ENCODE measurements at regions not wholly inside any gene's neighbourhood (a gene's known extent, or its start where the extent isn't known, plus 50 kb on each side); places are given as distances from the start of the nearest gene placed in this dataset.

DNA sequence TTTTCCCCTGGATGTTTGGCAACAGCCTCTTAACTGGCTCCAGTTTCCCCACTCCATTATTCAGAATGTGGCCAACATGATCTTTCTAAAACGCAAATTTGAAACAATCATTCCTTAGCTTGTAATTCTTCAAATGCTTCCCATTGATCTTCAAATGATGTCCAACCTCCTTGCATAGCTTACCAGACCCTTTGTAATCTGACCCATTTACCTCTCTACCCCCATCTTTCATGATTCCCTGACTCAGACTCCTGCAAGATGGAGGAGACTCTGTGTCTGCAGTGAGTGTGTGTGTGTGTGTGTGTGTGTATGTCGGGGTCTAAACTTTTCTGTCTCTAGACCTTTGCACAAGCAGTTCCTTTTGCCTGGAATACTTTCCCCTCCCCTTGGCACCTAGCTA is 515.7 kb upstream of the PROK2 start:
- DNase-seq (ENCODE audit: low spot score) = no peak

DNA sequence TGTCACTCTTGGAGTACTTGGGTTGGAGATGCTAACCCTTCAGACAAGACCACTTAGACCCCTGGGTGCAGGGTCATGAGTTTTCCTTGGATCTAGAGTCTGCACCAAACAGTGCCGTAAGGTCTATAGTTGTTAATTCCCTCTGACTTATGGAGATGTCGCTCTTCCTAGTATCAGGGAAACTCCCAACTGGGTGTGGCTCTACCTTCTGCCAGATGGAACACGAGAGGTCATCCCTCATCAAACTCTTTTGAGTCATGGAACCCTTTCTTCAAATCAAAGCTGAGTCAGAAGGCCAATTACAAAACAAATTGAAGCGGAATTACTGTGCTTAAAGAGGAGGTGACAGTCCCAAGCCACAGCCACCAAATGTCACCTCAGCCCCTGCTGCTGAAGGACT is 514.9 kb upstream of the PROK2 start:
- DNase-seq (ENCODE audit: low spot score) = no peak

DNA sequence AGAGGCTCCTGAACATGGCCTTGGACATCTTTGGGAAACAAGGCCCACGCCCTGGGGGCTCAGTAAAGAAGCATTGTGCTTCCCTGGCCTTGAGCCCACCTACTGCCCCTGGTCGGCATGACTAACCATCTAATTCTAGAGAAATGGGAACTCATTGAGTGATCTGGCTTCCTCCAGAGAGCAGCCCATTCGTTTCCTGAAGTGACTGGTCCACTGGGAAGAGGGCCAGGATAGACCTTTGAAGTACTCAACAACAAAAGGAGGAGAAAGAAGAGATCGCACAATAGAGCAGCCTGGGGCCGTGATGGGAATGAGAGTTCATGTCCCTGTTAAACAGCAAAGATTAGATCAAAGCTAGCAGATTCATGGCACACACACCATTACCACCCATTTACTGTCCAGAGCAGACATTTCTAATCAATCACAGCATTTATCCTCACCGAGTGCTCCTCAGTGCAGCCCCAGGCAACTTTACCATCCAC is 514.4 kb upstream of the PROK2 start:
- DNase-seq (ENCODE audit: low spot score) = no peak

GRCh38 chr3:72298201-72299152 is 513.5 kb upstream of the PROK2 start:
- no peak for DNase-seq (ENCODE audit: low spot score)

GRCh38 chr3:72297481-72297880 is 512.5 kb upstream of the PROK2 start:
- DNase-seq (ENCODE audit: low spot score) = no peak

GRCh38 chr3:72296477-72297111 is 511.6 kb upstream of the PROK2 start:
- DNase-seq (ENCODE audit: low spot score) = no peak

DNA sequence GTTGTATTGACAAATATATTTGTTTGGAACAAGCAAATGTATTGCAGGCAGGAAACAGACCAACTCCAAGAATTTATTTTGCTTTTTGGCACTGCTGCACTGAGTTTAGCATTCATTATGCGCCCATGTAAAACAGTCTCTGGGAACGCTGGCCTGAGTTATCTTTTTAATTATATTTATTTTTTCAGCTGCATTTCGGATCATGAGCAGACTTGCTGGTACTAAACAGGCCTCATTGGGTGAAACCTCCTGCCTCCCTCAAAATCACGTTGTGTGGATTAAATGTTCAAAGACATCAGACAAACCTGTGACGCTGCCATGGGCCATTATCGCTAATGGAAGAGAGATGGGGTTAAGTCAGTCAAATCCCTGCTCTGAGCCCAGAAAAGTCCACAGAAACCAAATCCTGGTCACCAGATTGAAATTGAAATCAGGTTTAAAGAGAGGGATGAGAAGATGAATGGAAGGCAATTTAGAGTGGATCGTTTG is 511.1 kb upstream of the PROK2 start:
- no peak for DNase-seq (ENCODE audit: low spot score)

GRCh38 chr3:72295276-72295961 is 510.5 kb upstream of the PROK2 start:
- DNase-seq (ENCODE audit: low spot score) = no peak

DNA sequence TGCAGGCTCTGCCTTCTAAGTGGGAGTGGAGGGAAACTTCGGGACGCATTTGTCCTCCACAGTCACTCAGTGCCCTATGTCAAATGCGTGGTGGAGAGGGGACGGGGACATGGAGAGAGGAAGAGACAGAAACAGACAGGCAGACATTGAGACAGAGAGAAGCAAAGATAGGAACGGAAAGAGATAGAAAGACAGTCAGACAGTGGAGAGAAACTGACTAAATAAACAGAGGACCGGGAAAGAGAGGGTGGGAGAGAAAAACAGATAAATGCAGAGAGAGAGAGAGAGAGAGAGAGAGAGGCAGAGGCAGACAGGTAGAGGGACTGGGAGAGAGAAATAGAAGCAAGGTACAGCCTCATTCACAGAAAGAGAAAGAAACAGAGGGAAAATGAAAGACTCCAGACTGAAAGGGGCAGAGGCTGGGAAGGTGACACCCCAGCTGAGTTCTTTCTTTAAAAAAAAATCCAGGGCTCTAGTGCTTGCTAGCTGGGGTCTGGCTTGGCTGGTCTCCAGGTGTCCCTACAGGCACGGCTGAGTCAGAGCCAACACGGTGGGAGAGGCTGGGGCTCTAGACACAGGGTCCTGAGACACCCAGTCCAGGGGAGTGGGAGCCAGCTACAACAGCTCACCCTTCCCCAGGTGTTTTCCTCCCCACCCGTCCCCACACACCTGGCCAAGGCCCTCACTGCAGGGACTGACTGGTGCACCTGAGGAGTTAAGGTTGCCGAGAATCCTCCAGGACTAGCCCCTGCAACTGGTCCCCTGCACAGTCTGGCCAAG is 506.1 kb upstream of the PROK2 start:
- DNase-seq (ENCODE audit: low spot score) = peak; percentile 61

DNA sequence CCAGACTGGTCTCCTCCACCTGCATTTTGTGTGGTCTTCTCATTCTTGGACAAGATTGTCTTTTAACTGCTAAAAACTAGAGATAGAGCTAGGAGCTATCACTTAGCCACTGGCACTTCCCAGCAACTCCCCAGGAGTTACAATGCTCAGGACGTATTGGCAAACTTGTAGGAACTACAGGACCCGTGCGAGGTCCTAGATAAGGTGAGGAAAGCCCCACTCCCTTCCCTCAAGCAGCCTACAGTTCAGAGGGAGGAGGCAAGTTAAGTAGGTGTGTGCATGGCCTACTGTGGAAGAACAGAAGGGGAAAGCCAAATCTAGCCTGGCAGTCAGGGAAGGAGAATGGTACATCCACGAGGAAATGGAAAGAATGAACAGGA is 504.7 kb upstream of the PROK2 start:
- peak; percentile 87 for DNase-seq (ENCODE audit: low spot score)

DNA sequence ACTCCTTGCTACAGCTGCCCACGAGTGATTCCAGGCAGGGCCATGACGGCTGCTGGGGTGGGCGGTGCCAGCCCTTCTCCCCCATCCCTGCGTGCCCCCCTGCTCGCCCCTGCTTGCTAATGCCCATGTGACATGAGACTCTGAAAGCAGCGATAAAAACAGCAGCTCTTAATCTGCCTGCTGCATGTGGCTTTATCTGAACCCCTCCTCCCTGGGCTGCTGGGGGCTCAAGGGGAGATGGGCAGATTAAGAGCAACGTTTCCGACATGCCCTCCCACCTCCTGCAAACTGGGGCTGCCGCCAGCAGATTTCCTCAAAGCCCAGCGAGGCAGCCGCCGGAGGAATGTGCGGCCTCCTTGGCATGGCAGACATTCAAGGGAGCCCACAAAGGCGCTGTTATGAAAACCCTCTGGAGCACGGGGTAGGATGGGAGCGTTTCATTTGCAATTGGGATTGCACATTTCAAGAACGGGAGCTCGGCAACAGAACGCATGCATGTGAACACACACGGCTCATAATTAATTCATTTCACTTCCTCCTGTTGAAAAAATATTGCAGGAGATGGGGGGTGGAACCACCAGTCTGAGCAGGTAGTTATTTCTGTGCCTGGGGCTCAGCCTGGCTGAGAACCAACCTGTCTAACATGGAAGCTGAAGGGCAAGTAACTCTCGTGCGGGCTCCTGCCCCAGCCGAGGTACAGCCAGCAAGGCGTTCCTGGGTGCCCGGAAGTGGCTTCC is 504.2 kb upstream of the PROK2 start:
- peak; percentile 94 for DNase-seq (ENCODE audit: low spot score)

DNA sequence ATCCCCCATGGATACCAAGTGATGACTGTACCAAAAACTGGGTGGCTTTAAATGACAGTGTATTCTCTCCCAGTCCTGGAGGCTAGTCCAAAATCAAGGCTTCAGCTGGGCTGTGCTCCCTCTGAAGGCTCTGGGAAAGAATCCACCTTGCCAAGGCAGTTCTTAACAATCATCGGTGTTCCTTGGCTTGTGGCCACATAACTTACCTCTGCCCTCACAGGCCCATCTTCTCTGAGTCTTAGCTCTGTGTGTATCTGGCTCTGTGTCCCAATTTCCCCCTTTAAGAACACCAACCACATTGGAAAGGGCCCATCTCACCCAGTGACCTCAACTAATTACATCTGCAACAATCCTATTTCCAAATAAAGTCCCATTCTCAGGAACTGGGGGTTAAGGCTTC is 503.0 kb upstream of the PROK2 start:
- DNase-seq (ENCODE audit: low spot score) = peak; percentile 60

GRCh38 chr3:72285502-72285901 is 500.6 kb upstream of the PROK2 start:
- no peak for DNase-seq (ENCODE audit: low spot score)

DNA sequence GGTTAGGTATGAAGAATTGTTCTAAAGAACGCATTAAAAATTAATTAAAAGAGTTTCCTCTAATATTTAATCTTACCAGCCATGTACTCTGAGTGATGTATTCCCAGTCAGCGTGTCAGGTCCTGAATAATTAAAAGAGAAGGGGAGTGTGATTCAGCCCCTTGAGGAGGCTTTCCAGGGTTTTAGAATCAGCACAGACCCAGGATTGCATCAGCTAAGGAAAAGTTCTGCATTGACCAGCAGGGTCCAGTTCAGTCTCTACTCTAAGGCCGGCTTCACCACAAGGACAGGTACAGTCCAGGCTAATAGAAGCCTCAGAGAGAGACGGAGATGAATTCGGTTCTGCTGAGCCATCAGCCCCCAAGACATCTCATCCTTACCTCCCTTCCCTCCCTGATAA is 499.5 kb upstream of the PROK2 start:
- DNase-seq (ENCODE audit: low spot score) = no peak

- DNase-seq (ENCODE audit: low spot score) = no peak
Measured at GRCh38 chr3:72282918-72283317, 498.0 kb upstream of the PROK2 start.

GRCh38 chr3:72281551-72281950 is 496.6 kb upstream of the PROK2 start:
- DNase-seq (ENCODE audit: low spot score) = no peak

GRCh38 chr3:72280876-72281275 is 495.9 kb upstream of the PROK2 start:
- DNase-seq (ENCODE audit: low spot score) = no peak

DNA sequence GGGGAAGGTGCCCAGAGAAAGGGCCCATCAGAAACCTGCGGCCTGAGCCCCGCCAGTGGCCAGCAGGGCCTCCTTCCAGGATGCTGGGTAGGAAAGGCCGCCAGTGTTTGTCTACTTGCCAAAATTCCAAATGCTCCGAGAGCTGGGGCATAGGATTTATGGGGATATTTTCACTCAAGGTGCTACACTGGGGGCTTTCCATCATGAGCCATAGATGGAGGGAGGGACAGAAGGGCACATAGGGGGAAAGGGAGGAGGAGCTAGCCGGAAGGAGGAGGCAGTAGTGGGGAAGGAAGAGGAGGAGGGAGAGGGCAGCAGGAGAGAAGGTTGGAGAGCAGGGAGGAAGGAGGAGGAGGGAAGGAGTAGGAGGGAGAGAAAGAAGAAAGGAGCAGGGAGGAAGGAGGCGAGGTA is 494.7 kb upstream of the PROK2 start:
- no peak for DNase-seq (ENCODE audit: low spot score)

GRCh38 chr3:72279068-72279604 is 494.2 kb upstream of the PROK2 start:
- no peak for DNase-seq (ENCODE audit: low spot score)

GRCh38 chr3:72278349-72279067 is 493.6 kb upstream of the PROK2 start:
- no peak for DNase-seq (ENCODE audit: low spot score)
